ENCODE measurements at regions not wholly inside any gene's neighbourhood (a gene's known extent, or its start where the extent isn't known, plus 50 kb on each side); places are given as distances from the start of the nearest gene placed in this dataset.

DNA sequence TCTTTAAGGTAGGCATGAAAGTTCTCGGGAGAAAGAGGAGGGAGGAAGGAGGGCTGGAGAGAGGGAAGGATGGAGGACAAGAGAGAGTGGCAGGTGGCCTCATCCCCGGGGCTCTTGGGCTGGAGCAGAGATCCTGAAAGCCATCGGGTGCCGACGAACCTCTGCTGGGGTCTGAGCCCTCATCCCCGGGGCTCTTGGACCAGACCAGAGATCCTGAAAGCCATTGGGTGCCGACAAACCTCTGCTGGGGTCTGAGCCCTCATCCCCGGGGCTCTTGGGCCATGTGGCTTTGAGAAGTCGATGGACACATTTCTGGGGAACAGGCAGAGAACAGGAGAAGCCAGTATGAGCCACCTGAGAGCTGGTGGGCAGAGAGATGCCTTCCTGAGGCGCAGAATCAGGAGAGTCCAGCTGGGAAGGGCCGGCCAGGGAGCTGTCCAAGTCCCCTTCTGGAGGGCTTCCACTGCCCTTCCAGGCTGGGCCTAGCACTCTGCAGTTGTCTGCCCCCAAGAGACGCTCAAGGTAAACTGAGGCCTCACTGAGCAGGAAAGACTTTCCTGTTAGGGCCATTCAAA lies 1398.1 kb downstream of the BRD1 start:
- ATAC-seq (no peak), FAIRE-seq (no peak), DNase-seq (ENCODE audit: low spot score) (no peak)
- Histone ChIP-seq H2AFZ (ENCODE audit: low read length) (no peak overlapping the region), H3K36me3 (replicated peaks in 1 of 2; ENCODE audit: control insufficient read depth in 1 of 2, insufficient read depth in 2 of 2, low read length in 2 of 2) (no peaks in the 10 kb centered on the region), H3K4me1 (ENCODE audit: insufficient read depth, low read length) (no peaks in the 10 kb centered on the region), H3K4me3 (replicated peaks in 1 of 3; ENCODE audit: insufficient read depth in 1 of 3, low read depth in 2 of 3, low read length in 3 of 3) (no peak overlapping the region), H3K9me3 (ENCODE audit: low read length) (no peaks in the 10 kb centered on the region), H3K27ac (ENCODE audit: extremely low read length, insufficient read depth, low read length) (no peak overlapping the region), H3K4me2 (ENCODE audit: low read depth, low read length) (no peak overlapping the region), H4K20me1 (ENCODE audit: insufficient read depth, low read length) (0 out of 2 replicates have a peak, but pooled peaks cover under 1% of the 10 kb centered on the region), H3K79me2 (ENCODE audit: insufficient read depth, low read length) (no peaks in the 10 kb centered on the region), H3K9ac (ENCODE audit: insufficient read depth, low read depth, low read length) (no peak overlapping the region), H3K27me3 (ENCODE audit: control insufficient read depth in 1 of 2, insufficient read depth in 2 of 2, low read length in 2 of 2) (peaks cover 12 to 82% of the 10 kb centered on the region in 2 experiments; a peak in 4 of 5 replicates)
- intact Hi-C loops (cut with micrococcal nuclease; ENCODE audit: unreplicated experiment), result no loop called here
- ChIA-PET CTCF (ENCODE audit: low intra/inter-chr PET ratio, low total read pairs) (no interaction called here), POLR2A (no interaction called here)
- TF ChIP-seq ZIK1 (CRISPR knock-in tag; IDR thresholded peaks at IDR 0.05; ENCODE audit: borderline replicate concordance, low read depth) (no peak), ZNF274 (CRISPR knock-in tag; IDR thresholded peaks at IDR 0.05) (no peak), ZNF414 (CRISPR knock-in tag; IDR thresholded peaks at IDR 0.05) (no peak), ZNF639 (CRISPR knock-in tag; conservative IDR thresholded peaks at IDR 0.05) (no peak), NFE2 (CRISPR knock-in tag; IDR thresholded peaks at IDR 0.05) (no peak), ZNF30 (CRISPR knock-in tag; IDR thresholded peaks at IDR 0.05) (no peak), SYNCRIP (IDR thresholded peaks at IDR 0.05; ENCODE audit: insufficient read depth, low read depth, low read length) (no peak), NFE2L1 (CRISPR knock-in tag; IDR thresholded peaks at IDR 0.05; ENCODE audit: borderline replicate concordance) (no peak), ZNF235 (CRISPR knock-in tag; IDR thresholded peaks at IDR 0.05; ENCODE audit: borderline replicate concordance) (no peak), PATZ1 (CRISPR knock-in tag; IDR thresholded peaks at IDR 0.05) (no peak), SIX1 (CRISPR knock-in tag; IDR thresholded peaks at IDR 0.05; ENCODE audit: borderline replicate concordance) (no peak), ZNF800 (CRISPR knock-in tag; IDR thresholded peaks at IDR 0.05) (no peak), NR2F6 (IDR thresholded peaks at IDR 0.05) (no peak), NR2F6 (CRISPR knock-in tag; IDR thresholded peaks at IDR 0.05) (no peak), IKZF4 (CRISPR knock-in tag; IDR thresholded peaks at IDR 0.05; ENCODE audit: borderline replicate concordance, low read depth, not compliant biosample characterization) (no peak)
- TF ChIP-seq, protein P1, sequence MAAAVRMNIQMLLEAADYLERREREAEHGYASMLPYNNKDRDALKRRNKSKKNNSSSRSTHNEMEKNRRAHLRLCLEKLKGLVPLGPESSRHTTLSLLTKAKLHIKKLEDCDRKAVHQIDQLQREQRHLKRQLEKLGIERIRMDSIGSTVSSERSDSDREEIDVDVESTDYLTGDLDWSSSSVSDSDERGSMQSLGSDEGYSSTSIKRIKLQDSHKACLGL (CRISPR knock-in tag; IDR thresholded peaks at IDR 0.05), result no peak
- in situ Hi-C loops (cut with HindIII; ENCODE audit: extremely low pct_ligation_motif_present, low pct_unique_long_range_greater_than_20kb), result no loop called here
- BruUV-seq (replicated peaks), result no TSS peak
- 11% methylated on average over 6 of the region's 12 CpGs for WGBS (ENCODE audit: low lambda C conversion rate)

Data from HepG2 (cell line).